Osteoblast (primary cell): ENCODE measurements at regions not wholly inside any gene's neighbourhood (a gene's known extent, or its start where the extent isn't known, plus 50 kb on each side); places are given as distances from the start of the nearest gene placed in this dataset.

Experiments
- DNase-seq: peaks from one replicate; pipeline ENCODE4 v3.0.0; 2011; ENCODE audit warnings: low spot score, mixed read lengths; ENCODE audit not compliant: insufficient read length; ENCODE audit errors: missing footprints
- H2AFZ ChIP-seq: 2 replicates; pipeline ENCODE4 v1.6.0; 2011; ENCODE audit warnings: mild to moderate bottlenecking, low read length
- H3K27ac ChIP-seq: 2 replicates; pipeline ENCODE4 v1.5.1; 2011; ENCODE audit warnings: mild to moderate bottlenecking, low read depth, low read length, moderate library complexity
- H3K27me3 ChIP-seq: 2 replicates; pipeline ENCODE4 v1.6.0; 2012; ENCODE audit warnings: mild to moderate bottlenecking, control low read depth, inconsistent platforms, low read length, moderate library complexity; ENCODE audit not compliant: insufficient read depth
- H3K36me3 ChIP-seq: 2 replicates; pipeline ENCODE4 v1.5.1; 2011; ENCODE audit warnings: mild to moderate bottlenecking, low read length, control low read depth, moderate library complexity; ENCODE audit not compliant: insufficient read depth
- H3K4me1 ChIP-seq: 2 replicates; pipeline ENCODE4 v1.5.1; 2011; ENCODE audit warnings: mild to moderate bottlenecking, low read length, control low read depth, moderate library complexity; ENCODE audit not compliant: insufficient read depth
- H3K4me2 ChIP-seq: 2 replicates; pipeline ENCODE4 v1.6.0; 2011; ENCODE audit warnings: mild to moderate bottlenecking, low read length; ENCODE audit not compliant: insufficient read depth
- H3K4me3 ChIP-seq: fragments of 200-600 bp; sonication (generic); 3 replicates; pipeline ENCODE4 v1.5.1; 2012; ENCODE audit warnings: mild to moderate bottlenecking, low read length, inconsistent platforms; ENCODE audit not compliant: insufficient read depth
- H3K79me2 ChIP-seq: 2 replicates; pipeline ENCODE4 v1.6.0; 2012; ENCODE audit warnings: mild to moderate bottlenecking, low read length, control low read depth, inconsistent platforms; ENCODE audit not compliant: insufficient read depth
- H3K9me3 ChIP-seq: 2 replicates; pipeline ENCODE4 v1.5.1; 2011; ENCODE audit warnings: low read depth, low read length, control low read depth
- H4K20me1 ChIP-seq: 2 replicates; pipeline ENCODE4 v1.6.0; 2012; ENCODE audit warnings: mild to moderate bottlenecking, low read length, control low read depth; ENCODE audit not compliant: insufficient read depth
- CTCF ChIP-seq: IDR thresholded peaks from 2 replicates; pipeline ENCODE4 v1.5.1; 2011; ENCODE audit warnings: mild to moderate bottlenecking, low read depth, low read length, moderate library complexity; ENCODE audit errors: extremely low read depth

GRCh38 chr7:10860516-10860915 lies 113.2 kb upstream of the PHF14 start:
- Histone ChIP-seq H3K4me3 (no peak overlapping the region), H3K4me2 (no peak overlapping the region), H2AFZ (no peak overlapping the region), H4K20me1 (no peaks in the 10 kb centered on the region), H3K9me3 (no peaks in the 10 kb centered on the region), H3K4me1 (no peaks in the 10 kb centered on the region), H3K27ac (no peak overlapping the region), H3K27me3 (no peaks in the 10 kb centered on the region), H3K36me3 (no peaks in the 10 kb centered on the region), H3K79me2 (no peaks in the 10 kb centered on the region)
- TF ChIP-seq CTCF, result no peak
- DNase-seq, result no peak

DNA sequence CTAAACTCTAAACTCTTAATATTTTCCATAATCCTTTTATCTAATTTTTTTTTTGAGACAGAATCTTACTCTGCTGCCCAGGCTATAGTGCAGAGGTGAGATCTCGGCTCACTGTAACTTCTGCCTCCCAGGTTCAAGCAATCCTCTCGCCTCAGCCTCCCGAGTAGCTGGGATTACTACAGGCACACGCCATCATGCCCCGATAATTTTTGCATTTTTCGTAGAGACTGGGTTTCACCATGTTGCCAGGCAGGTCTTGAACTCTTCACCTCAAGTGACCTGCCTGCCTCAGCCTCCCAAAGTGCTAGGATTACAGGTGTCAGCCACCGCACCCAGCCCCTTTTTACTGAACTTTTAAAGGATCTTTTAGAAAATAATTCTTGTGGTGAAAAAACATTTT lies 110.2 kb upstream of the PHF14 start:
- no peaks in the 10 kb centered on the region for H3K9me3 ChIP-seq
- no peaks in the 10 kb centered on the region for H3K36me3 ChIP-seq
- H4K20me1 ChIP-seq, result no peaks in the 10 kb centered on the region
- no peaks in the 10 kb centered on the region for H3K79me2 ChIP-seq
- H3K4me2 ChIP-seq, result no peak overlapping the region
- no peak overlapping the region for H2AFZ ChIP-seq
- no peak for TF ChIP-seq CTCF
- H3K27ac ChIP-seq, result no peak overlapping the region
- H3K4me3 ChIP-seq, result no peak overlapping the region
- H3K27me3 ChIP-seq, result no peaks in the 10 kb centered on the region
- H3K4me1 ChIP-seq, result no peaks in the 10 kb centered on the region
- no peak for DNase-seq

DNA sequence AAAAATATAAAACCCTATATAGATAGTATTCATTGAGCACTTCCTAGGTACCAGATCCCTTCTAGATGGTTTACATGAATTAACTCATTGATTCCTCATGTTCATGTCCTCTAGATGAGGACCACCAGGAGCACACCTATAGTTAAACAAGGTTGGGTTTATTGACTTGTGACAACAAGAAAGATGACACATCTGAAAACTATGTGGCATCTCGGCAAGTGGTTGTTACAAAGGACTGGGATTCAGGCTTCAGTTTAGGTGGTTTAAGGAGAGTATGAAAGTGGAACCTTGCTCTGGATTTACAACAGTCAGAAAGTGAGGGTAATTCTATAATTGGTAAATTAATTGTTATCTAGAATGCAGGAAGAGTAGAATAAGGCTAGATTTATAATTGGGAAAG lies 99.0 kb upstream of the PHF14 start:
- TF ChIP-seq CTCF, result no peak
- no peak overlapping the region for H2AFZ ChIP-seq
- no peaks in the 10 kb centered on the region for H4K20me1 ChIP-seq
- H3K27ac ChIP-seq, result no peak overlapping the region
- H3K36me3 ChIP-seq, result no peaks in the 10 kb centered on the region
- no peaks in the 10 kb centered on the region for H3K79me2 ChIP-seq
- no peak overlapping the region for H3K4me3 ChIP-seq
- H3K4me2 ChIP-seq, result no peak overlapping the region
- no peaks in the 10 kb centered on the region for H3K4me1 ChIP-seq
- H3K27me3 ChIP-seq, result no peaks in the 10 kb centered on the region
- H3K9me3 ChIP-seq, result no peaks in the 10 kb centered on the region
- DNase-seq, result no peak

- TF ChIP-seq CTCF, result no peak
- no peaks in the 10 kb centered on the region for H4K20me1 ChIP-seq
- H3K4me2 ChIP-seq, result no peak overlapping the region
- no peak overlapping the region for H3K4me3 ChIP-seq
- no peaks in the 10 kb centered on the region for H3K27me3 ChIP-seq
- no peaks in the 10 kb centered on the region for H3K36me3 ChIP-seq
- no peaks in the 10 kb centered on the region for H3K9me3 ChIP-seq
- H3K27ac ChIP-seq, result no peak overlapping the region
- H2AFZ ChIP-seq, result no peak overlapping the region
- H3K4me1 ChIP-seq, result no peaks in the 10 kb centered on the region
- no peak for DNase-seq
- no peaks in the 10 kb centered on the region for H3K79me2 ChIP-seq
Measured at GRCh38 chr7:10875080-10875479, 98.6 kb upstream of the PHF14 start.
